HEK293 (cell line): ENCODE measurements at regions not wholly inside any gene's neighbourhood (a gene's known extent, or its start where the extent isn't known, plus 50 kb on each side); places are given as distances from the start of the nearest gene placed in this dataset.

Source experiments
- CTCF ChIP-seq: fragments of 450-650 bp; formaldehyde crosslinking; IDR thresholded peaks from 2 replicates; pipeline ENCODE4 v1.5.1; 2016; ENCODE audit warnings: missing biosample characterization, missing genetic modification characterization
- HOXA7 ChIP-seq: sonication (generic); formaldehyde crosslinking; IDR thresholded peaks from 2 replicates; pipeline ENCODE4 v1.8.1; 2022; ENCODE audit warnings: missing genetic modification reagents, borderline replicate concordance
- KLF10 ChIP-seq: fragments of 450-650 bp; IDR thresholded peaks from 2 replicates; pipeline ENCODE4 v1.5.1; 2018; ENCODE audit warnings: missing biosample characterization, mild to moderate bottlenecking, missing genetic modification characterization
- MZF1 ChIP-seq: fragments of 450-650 bp; formaldehyde crosslinking; IDR thresholded peaks from 2 replicates; pipeline ENCODE4 v1.5.1; 2017; ENCODE audit warnings: missing biosample characterization, missing genetic modification characterization, borderline replicate concordance
- PRDM1 ChIP-seq: fragments of 450-650 bp; formaldehyde crosslinking; IDR thresholded peaks from 2 replicates; pipeline ENCODE4; 2016; ENCODE audit warnings: missing biosample characterization, missing genetic modification characterization
- ZNF148 ChIP-seq: fragments of 450-650 bp; formaldehyde crosslinking; IDR thresholded peaks from 2 replicates; pipeline ENCODE4 v1.5.0; 2017; ENCODE audit warnings: missing biosample characterization, missing genetic modification characterization, borderline replicate concordance
- ZNF274 ChIP-seq, 2 experiments: fragments of 200-500 bp in 1 of 2; fragments of 450-650 bp in 1 of 2; sonication (Bioruptor generic) in 1 of 2; formaldehyde crosslinking in 1 of 2; IDR thresholded peaks; 2 replicates each; pipeline versions ENCODE4 v1.5.1 to v1.6.1; 2014 to 2016; ENCODE audit warnings: borderline replicate concordance in 1 of 2, inconsistent platforms in 1 of 2, low read length in 1 of 2, missing biosample characterization in 1 of 2, missing genetic modification characterization in 1 of 2
- ZNF354C ChIP-seq: fragments of 450-650 bp; formaldehyde crosslinking; IDR thresholded peaks from 2 replicates; pipeline ENCODE4 v1.5.1; 2016; ENCODE audit warnings: missing biosample characterization, missing genetic modification characterization, low read depth, borderline replicate concordance

- TF ChIP-seq PRDM1 (tag by site-specific recombination) (no peak), ZNF354C (tag by site-specific recombination) (no peak), MZF1 (tag by site-specific recombination) (no peak), KLF10 (tag by site-specific recombination) (no peak), ZNF148 (no peak), CTCF (tag by site-specific recombination) (no peak), HOXA7 (CRISPR knock-in tag) (no peak), ZNF274 (IDR thresholded peaks at IDR 0.05; ENCODE audit: low read length) (no peak), ZNF274 (tag by site-specific recombination; IDR thresholded peaks at IDR 0.05; ENCODE audit: borderline replicate concordance) (no peak)
Measured at GRCh38 chr9:99745085-99745484, 76.6 kb upstream of the NR4A3 start.
